ENCODE measurements at regions not wholly inside any gene's neighbourhood (a gene's known extent, or its start where the extent isn't known, plus 50 kb on each side); places are given as distances from the start of the nearest gene placed in this dataset.

- no peaks in the 10 kb centered on the region for H3K36me3 ChIP-seq (ENCODE audit: insufficient read depth, low read length, poor library complexity, severe bottlenecking)
- no peaks in the 10 kb centered on the region for H3K4me1 ChIP-seq (ENCODE audit: insufficient read depth, low read length, poor library complexity, severe bottlenecking)
- H3K27me3 ChIP-seq (replicated peaks; ENCODE audit: insufficient read depth, low read depth, low read length, poor library complexity) = no peaks in the 10 kb centered on the region
- no peaks in the 10 kb centered on the region for H3K9me3 ChIP-seq (ENCODE audit: low read depth, low read length, poor library complexity, severe bottlenecking)
- BruUV-seq (replicated peaks) = no TSS peak
- CTCF ChIA-PET = no interaction called here
- POLR2A ChIA-PET (ENCODE audit: low non-redundant PET) = no interaction called here
- no peak overlapping the region for H3K4me3 ChIP-seq (ENCODE audit: low read depth, low read length, poor library complexity, severe bottlenecking)
- H3K27ac ChIP-seq (ENCODE audit: low read depth, low read length, poor library complexity, severe bottlenecking) = no peak overlapping the region
- intact Hi-C loops (cut with micrococcal nuclease; ENCODE audit: unreplicated experiment) = no loop called here
- DNase-seq (ENCODE audit: low spot score) = no peak
- TF ChIP-seq CTCF (conservative IDR thresholded peaks at IDR 0.05; ENCODE audit: low read depth, low read length) (no peak), EZH2 (IDR thresholded peaks at IDR 0.05; ENCODE audit: borderline replicate concordance, low read depth, low read length, poor library complexity, severe bottlenecking) (no peak)
Observed at GRCh38 chr2:8453904-8454302, 228.0 kb upstream of the ID2 start.

DNA sequence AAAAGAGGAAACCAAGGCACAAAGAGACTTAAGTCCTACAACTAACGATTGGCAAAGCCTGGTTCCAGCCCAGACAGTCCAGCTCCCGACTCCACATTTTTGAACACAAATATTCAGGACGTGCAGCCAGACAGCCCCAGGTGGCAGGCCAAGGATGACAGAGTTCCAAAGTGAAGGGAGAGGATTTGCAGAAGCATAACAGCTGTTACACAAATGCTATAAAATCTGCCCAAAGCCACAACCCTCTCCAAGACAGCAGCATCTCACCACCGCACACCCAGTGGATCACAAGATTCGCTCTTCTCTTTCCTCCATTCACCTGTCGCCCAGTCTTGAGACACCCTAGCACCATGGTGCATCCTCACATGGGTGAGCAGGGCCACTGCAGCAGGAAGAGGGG lies 227.1 kb upstream of the ID2 start:
- Histone ChIP-seq H3K4me3 (ENCODE audit: low read depth, low read length, poor library complexity, severe bottlenecking) (no peak overlapping the region), H3K27ac (ENCODE audit: low read depth, low read length, poor library complexity, severe bottlenecking) (no peak overlapping the region), H3K4me1 (ENCODE audit: insufficient read depth, low read length, poor library complexity, severe bottlenecking) (no peaks in the 10 kb centered on the region), H3K27me3 (replicated peaks; ENCODE audit: insufficient read depth, low read depth, low read length, poor library complexity) (no peaks in the 10 kb centered on the region), H3K36me3 (ENCODE audit: insufficient read depth, low read length, poor library complexity, severe bottlenecking) (no peaks in the 10 kb centered on the region), H3K9me3 (ENCODE audit: low read depth, low read length, poor library complexity, severe bottlenecking) (no peaks in the 10 kb centered on the region)
- ChIA-PET CTCF (no interaction called here), POLR2A (ENCODE audit: low non-redundant PET) (interaction anchor here (0.7 kb wide), 1 partner anchor 583 kb away, joined by 5 read pairs; no protein-coding TSS in a partner anchor)
- no peak for DNase-seq (ENCODE audit: low spot score)
- TF ChIP-seq CTCF (conservative IDR thresholded peaks at IDR 0.05; ENCODE audit: low read depth, low read length) (no peak), EZH2 (IDR thresholded peaks at IDR 0.05; ENCODE audit: borderline replicate concordance, low read depth, low read length, poor library complexity, severe bottlenecking) (no peak)
- intact Hi-C loops (cut with micrococcal nuclease; ENCODE audit: unreplicated experiment) = no loop called here
- no TSS peak for BruUV-seq (replicated peaks)

- no peaks in the 10 kb centered on the region for H3K36me3 ChIP-seq (ENCODE audit: insufficient read depth, low read length, poor library complexity, severe bottlenecking)
- no peak for DNase-seq (ENCODE audit: low spot score)
- intact Hi-C loops (cut with micrococcal nuclease; ENCODE audit: unreplicated experiment) = no loop called here
- ChIA-PET CTCF (no interaction called here), POLR2A (ENCODE audit: low non-redundant PET) (interaction anchor here (0.7 kb wide), 1 partner anchor 583 kb away, joined by 5 read pairs; no protein-coding TSS in a partner anchor)
- BruUV-seq (replicated peaks) = no TSS peak
- no peaks in the 10 kb centered on the region for H3K4me1 ChIP-seq (ENCODE audit: insufficient read depth, low read length, poor library complexity, severe bottlenecking)
- TF ChIP-seq CTCF (conservative IDR thresholded peaks at IDR 0.05; ENCODE audit: low read depth, low read length) (no peak), EZH2 (IDR thresholded peaks at IDR 0.05; ENCODE audit: borderline replicate concordance, low read depth, low read length, poor library complexity, severe bottlenecking) (no peak)
- H3K27me3 ChIP-seq (replicated peaks; ENCODE audit: insufficient read depth, low read depth, low read length, poor library complexity) = no peaks in the 10 kb centered on the region
- no peak overlapping the region for H3K27ac ChIP-seq (ENCODE audit: low read depth, low read length, poor library complexity, severe bottlenecking)
- no peak overlapping the region for H3K4me3 ChIP-seq (ENCODE audit: low read depth, low read length, poor library complexity, severe bottlenecking)
- H3K9me3 ChIP-seq (ENCODE audit: low read depth, low read length, poor library complexity, severe bottlenecking) = no peaks in the 10 kb centered on the region
Observed at GRCh38 chr2:8455236-8456150, 226.4 kb upstream of the ID2 start.
